ENCODE measurements at regions not wholly inside any gene's neighbourhood (a gene's known extent, or its start where the extent isn't known, plus 50 kb on each side); places are given as distances from the start of the nearest gene placed in this dataset.

DNA sequence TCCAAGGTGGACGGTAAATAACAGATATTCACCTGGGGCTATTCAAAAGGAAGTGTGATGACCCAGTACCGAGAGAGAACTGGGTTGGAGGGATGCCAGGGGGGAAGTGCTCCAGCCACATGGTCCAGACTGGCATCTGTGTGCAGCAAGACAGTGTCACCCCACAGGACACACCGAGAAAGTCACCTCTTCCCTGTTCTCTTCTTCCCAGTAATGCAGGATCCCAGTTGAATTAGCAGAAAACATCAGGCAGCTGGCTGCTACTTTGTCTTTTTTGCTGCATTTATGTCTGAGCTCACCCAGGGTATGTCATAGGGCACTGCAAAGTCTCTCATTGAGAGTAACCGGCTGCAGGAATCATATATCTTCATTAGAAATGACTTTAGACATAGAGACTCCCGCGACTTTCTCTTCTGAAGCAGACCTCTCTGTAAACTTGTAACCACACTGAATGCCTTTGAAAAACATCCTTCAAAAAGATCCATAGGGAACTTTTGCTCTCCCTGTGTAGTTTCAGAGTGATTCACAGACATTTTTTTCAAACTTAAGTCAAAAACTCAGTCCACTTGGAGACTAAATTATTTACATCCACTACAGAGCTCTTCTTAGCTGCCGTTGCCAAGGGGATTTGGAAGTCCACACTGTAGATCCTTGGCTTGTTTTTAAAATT lies 609.0 kb upstream of the DPP6 start:
- no peak for DNase-seq (ENCODE audit: low spot score in 2 of 2)
- Histone ChIP-seq H3K9me3 (no peaks in the 10 kb centered on the region), H3K27me3 (ENCODE audit: low read depth) (no peaks in the 10 kb centered on the region), H3K36me3 (replicated peaks) (no peaks in the 10 kb centered on the region), H3K4me1 (no peaks in the 10 kb centered on the region), H3K4me3 (no peak overlapping the region)
- in situ Hi-C loops (cut with MboI; ENCODE audit: low sequenced_read_pairs) = no loop called here

DNA sequence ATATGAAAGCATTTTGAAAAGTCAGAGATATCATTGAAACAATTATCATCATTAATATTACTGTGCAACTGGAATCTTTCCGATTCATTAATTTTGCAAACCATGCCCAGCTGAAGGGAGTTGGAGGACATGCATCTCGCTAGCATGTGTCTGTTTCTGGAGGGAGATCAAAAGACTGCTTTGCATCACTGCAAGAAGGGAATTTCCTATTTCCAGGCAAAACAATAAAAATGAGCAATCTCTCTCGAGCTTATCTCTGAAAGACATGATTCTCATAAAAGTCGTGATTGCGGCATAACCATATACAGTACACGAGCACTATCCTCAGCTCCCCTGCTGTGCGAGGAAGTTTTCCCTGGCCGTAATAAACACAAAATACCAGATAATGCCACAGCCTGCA lies 607.6 kb upstream of the DPP6 start:
- Histone ChIP-seq H3K27me3 (ENCODE audit: low read depth) (no peaks in the 10 kb centered on the region), H3K9me3 (no peaks in the 10 kb centered on the region), H3K4me1 (no peaks in the 10 kb centered on the region), H3K36me3 (replicated peaks) (no peaks in the 10 kb centered on the region), H3K4me3 (no peak overlapping the region)
- in situ Hi-C loops (cut with MboI; ENCODE audit: low sequenced_read_pairs) = no loop called here
- DNase-seq (ENCODE audit: low spot score in 2 of 2) = no peak

DNA sequence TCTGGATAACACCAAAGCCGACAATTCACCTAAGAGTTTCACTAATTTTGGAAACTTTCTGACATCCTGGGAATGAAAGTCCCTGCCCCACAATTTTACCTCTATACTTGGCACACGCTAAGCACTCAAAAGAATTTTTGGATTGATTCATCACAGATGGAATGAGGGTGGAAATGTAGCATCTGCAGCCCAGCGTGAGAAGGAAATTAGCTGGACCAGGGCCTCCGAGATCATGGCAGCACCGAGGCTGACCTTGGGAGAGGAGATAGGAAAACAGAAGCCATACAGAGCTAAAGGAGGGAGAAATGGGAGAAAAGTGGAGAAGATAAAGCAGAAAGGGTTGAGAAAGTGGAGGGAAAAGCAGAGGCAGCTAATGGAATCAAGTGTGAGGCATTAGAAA lies 606.6 kb upstream of the DPP6 start:
- Histone ChIP-seq H3K27me3 (ENCODE audit: low read depth) (no peaks in the 10 kb centered on the region), H3K9me3 (no peaks in the 10 kb centered on the region), H3K36me3 (replicated peaks) (no peaks in the 10 kb centered on the region), H3K4me1 (no peaks in the 10 kb centered on the region), H3K4me3 (no peak overlapping the region)
- no peak for DNase-seq (ENCODE audit: low spot score in 2 of 2)
- in situ Hi-C loops (cut with MboI; ENCODE audit: low sequenced_read_pairs) = no loop called here

DNA sequence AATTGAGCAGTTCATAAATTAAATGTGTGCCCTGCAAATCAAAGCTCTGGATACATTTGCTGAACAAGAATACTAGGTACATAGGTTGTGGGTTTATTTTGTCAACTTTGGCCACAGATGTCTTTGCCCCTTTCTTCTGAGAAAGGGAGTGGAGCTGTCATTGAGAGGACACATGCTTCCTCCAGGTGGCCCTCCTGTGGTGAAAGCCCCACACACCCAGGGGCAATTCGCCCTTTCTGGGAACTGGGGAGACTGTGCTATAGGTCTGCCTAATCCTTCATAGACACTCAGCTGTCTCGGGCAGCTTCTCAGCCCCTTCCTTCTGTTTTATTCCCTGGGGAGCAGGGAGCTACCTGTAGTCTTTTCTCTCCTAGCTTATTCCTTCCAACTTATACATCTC lies 605.7 kb upstream of the DPP6 start:
- Histone ChIP-seq H3K4me1 (no peaks in the 10 kb centered on the region), H3K9me3 (no peaks in the 10 kb centered on the region), H3K27me3 (ENCODE audit: low read depth) (no peaks in the 10 kb centered on the region), H3K4me3 (no peak overlapping the region), H3K36me3 (replicated peaks) (no peaks in the 10 kb centered on the region)
- DNase-seq (ENCODE audit: low spot score in 2 of 2) = no peak
- in situ Hi-C loops (cut with MboI; ENCODE audit: low sequenced_read_pairs) = no loop called here

DNA sequence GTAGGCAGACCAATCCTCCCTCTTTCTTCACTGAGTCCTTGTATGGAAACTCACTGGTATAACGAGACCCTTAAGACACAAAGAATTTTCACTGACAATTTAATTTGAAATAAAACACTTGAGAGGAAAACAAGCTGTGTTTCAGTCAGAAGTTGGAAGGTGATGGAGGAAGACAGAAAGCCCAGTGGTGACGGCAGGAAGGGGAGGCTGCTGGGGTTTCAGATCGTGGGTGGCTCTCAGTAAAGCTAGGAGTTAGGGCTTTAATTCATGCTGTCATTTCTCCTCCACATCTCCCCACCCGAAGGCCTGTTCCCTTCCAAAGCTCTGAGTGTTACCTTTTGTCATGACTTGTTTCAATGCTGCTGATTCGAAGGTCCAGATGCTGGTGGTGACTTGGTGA lies 605.2 kb upstream of the DPP6 start:
- no peak for DNase-seq (ENCODE audit: low spot score in 2 of 2)
- Histone ChIP-seq H3K4me1 (no peaks in the 10 kb centered on the region), H3K9me3 (no peaks in the 10 kb centered on the region), H3K36me3 (replicated peaks) (no peaks in the 10 kb centered on the region), H3K27me3 (ENCODE audit: low read depth) (no peaks in the 10 kb centered on the region), H3K4me3 (no peak overlapping the region)
- in situ Hi-C loops (cut with MboI; ENCODE audit: low sequenced_read_pairs) = no loop called here

DNA sequence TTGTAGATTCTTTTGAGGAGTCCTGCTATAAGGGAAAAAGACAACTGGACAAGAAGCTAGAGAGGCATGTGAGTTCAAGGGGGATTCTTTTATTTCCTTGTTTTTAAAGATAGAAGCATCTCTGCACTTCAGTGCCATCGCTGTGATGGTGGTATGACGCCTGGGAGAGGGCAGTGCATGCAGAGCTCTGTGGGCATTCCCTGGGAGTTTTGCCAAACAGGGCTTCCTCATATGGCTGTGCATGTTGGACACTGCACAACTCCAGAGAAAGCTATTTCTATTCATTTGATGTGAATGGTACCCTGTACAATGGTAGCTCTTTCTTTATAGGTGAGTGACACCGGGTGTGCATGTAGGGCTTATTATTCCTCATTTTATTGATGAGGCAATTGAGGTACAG lies 599.5 kb upstream of the DPP6 start:
- no peaks in the 10 kb centered on the region for H3K9me3 ChIP-seq
- DNase-seq (ENCODE audit: low spot score in 2 of 2) = no peak
- no peaks in the 10 kb centered on the region for H3K36me3 ChIP-seq (replicated peaks)
- H3K27me3 ChIP-seq (ENCODE audit: low read depth) = no peaks in the 10 kb centered on the region
- H3K4me1 ChIP-seq = no peaks in the 10 kb centered on the region
- in situ Hi-C loops (cut with MboI; ENCODE audit: low sequenced_read_pairs) = no loop called here
- H3K4me3 ChIP-seq = no peak overlapping the region

- in situ Hi-C loops (cut with MboI; ENCODE audit: low sequenced_read_pairs) = no loop called here
- DNase-seq (ENCODE audit: low spot score in 2 of 2) = no peak
- H3K4me1 ChIP-seq = no peaks in the 10 kb centered on the region
- H3K4me3 ChIP-seq = no peak overlapping the region
- H3K27me3 ChIP-seq (ENCODE audit: low read depth) = no peaks in the 10 kb centered on the region
- no peaks in the 10 kb centered on the region for H3K36me3 ChIP-seq (replicated peaks)
- H3K9me3 ChIP-seq = no peaks in the 10 kb centered on the region
These were observed 597.9 kb upstream of the DPP6 start for GRCh38 chr7:153454306-153454705.

DNA sequence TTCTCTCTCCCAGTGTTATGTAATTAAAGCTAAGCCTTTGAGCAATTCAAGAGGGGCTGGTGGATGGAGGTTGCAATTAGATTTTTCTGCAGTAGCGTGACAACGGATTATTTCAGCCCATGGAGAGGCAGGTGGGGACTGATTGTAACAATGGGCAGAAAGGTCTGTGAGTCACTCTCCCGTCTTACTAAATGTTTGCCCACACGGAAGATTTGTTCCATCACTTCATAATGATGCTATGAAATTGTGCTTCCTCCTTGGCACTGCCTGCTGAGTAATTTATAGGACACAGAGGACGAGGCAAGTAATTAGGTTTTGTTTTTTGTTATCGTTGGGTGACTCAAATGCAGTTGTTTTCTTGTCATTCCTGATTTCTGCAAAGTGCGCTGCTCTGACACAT lies 594.5 kb upstream of the DPP6 start:
- DNase-seq (ENCODE audit: low spot score in 2 of 2) = no peak
- 0 out of 2 replicates have a peak, but pooled peaks cover 2% of the 10 kb centered on the region for H3K9me3 ChIP-seq
- H3K4me1 ChIP-seq = no peaks in the 10 kb centered on the region
- H3K4me3 ChIP-seq = no peak overlapping the region
- no peaks in the 10 kb centered on the region for H3K27me3 ChIP-seq (ENCODE audit: low read depth)
- in situ Hi-C loops (cut with MboI; ENCODE audit: low sequenced_read_pairs) = no loop called here
- no peaks in the 10 kb centered on the region for H3K36me3 ChIP-seq (replicated peaks)

DNA sequence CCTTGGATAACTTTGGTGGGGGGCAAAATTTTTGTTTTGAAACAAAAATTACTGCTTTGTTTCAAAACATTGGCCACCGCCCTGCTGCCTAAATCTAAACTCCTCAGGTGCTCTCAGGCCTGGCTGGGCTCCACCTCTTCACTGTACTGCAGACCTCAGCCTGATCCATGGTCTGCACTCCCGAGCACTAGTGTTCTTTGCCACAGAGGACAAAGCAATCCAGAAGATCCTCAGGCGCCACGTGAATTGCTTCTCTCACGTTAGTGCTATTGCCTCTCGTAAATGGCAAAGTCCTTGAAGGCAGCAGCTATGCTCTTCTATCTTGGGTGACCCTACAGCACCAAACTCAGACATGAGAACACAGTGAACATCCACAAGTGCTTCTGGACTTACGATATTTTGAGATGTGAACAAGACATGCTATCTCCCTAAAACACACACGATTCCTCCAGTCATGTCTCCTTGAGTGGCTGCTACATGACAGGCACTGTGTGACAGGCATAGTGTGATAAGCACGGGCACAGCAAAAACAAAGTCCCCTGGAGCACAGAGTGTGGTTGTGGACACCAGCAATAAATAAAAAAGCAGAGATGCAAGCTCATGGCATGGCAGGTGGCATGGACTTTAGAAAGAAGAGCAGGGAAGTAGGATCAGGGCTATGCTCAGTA lies 582.1 kb upstream of the DPP6 start:
- H3K9me3 ChIP-seq = 0 out of 2 replicates have a peak, but pooled peaks cover 2% of the 10 kb centered on the region
- no peaks in the 10 kb centered on the region for H3K27me3 ChIP-seq (ENCODE audit: low read depth)
- H3K36me3 ChIP-seq (replicated peaks) = no peaks in the 10 kb centered on the region
- in situ Hi-C loops (cut with MboI; ENCODE audit: low sequenced_read_pairs) = no loop called here
- no peaks in the 10 kb centered on the region for H3K4me1 ChIP-seq
- H3K4me3 ChIP-seq = no peak overlapping the region
- DNase-seq (ENCODE audit: low spot score in 2 of 2) = no peak

- no peak for DNase-seq (ENCODE audit: low spot score in 2 of 2)
- H3K4me3 ChIP-seq = no peak overlapping the region
- H3K4me1 ChIP-seq = no peaks in the 10 kb centered on the region
- H3K27me3 ChIP-seq (ENCODE audit: low read depth) = no peaks in the 10 kb centered on the region
- in situ Hi-C loops (cut with MboI; ENCODE audit: low sequenced_read_pairs) = no loop called here
- H3K36me3 ChIP-seq (replicated peaks) = no peaks in the 10 kb centered on the region
- H3K9me3 ChIP-seq = 0 out of 2 replicates have a peak, but pooled peaks cover 2% of the 10 kb centered on the region
These were observed 579.7 kb upstream of the DPP6 start for GRCh38 chr7:153472516-153472915.

DNA sequence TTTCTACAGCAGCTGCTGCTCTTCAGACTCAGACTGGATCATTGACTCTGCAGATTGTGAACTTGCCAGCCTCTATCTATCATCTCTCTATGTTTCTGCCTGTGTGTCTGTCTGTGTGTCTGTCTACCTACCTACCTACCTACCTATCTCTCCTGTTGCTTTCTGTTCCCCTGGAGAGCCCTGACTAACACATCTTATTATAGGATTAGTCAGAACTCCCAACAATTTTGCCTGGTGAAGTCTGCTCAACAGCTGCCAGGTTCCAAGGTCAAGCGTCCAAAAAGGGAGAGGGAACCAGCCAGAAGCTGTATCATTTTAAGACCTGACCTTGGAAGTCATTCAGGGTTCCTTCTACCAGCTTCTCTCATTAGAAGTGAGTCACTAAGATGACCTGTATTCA lies 579.0 kb upstream of the DPP6 start:
- in situ Hi-C loops (cut with MboI; ENCODE audit: low sequenced_read_pairs) = no loop called here
- no peak for DNase-seq (ENCODE audit: low spot score in 2 of 2)
- H3K4me3 ChIP-seq = no peak overlapping the region
- H3K9me3 ChIP-seq = 0 out of 2 replicates have a peak, but pooled peaks cover 1% of the 10 kb centered on the region
- H3K27me3 ChIP-seq (ENCODE audit: low read depth) = no peaks in the 10 kb centered on the region
- no peaks in the 10 kb centered on the region for H3K4me1 ChIP-seq
- no peaks in the 10 kb centered on the region for H3K36me3 ChIP-seq (replicated peaks)

- in situ Hi-C loops (cut with MboI; ENCODE audit: low sequenced_read_pairs) = no loop called here
- Histone ChIP-seq H3K9me3 (no peaks in the 10 kb centered on the region), H3K4me1 (no peaks in the 10 kb centered on the region), H3K27me3 (ENCODE audit: low read depth) (no peaks in the 10 kb centered on the region), H3K36me3 (replicated peaks) (no peaks in the 10 kb centered on the region), H3K4me3 (no peak overlapping the region)
- DNase-seq (ENCODE audit: low spot score in 2 of 2) = no peak
These were observed 577.0 kb upstream of the DPP6 start for GRCh38 chr7:153475239-153475638.

- H3K4me1 ChIP-seq = no peaks in the 10 kb centered on the region
- no peak for DNase-seq (ENCODE audit: low spot score in 2 of 2)
These were observed 576.0 kb upstream of the DPP6 start for GRCh38 chr7:153476166-153476565.

DNA sequence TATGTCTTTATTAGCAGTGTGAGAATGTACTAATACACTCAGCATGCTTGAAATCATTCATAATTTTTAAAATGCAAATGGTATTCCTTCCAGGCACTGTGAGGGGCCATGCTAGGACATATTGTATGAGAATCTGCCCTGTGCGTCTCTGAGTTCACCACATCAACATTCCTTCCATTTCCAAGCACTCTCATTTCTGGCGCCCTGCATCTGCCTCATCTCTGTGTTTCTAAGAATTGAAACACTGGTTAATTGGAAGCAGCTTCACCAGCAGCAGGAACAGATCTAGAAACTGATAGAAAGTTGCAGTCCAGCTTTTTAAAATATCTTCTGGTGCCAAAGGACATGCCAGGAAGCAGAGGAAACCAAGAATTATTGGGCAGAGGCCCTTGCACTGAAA lies 555.9 kb upstream of the DPP6 start:
- no peak overlapping the region for H3K4me3 ChIP-seq
- DNase-seq (ENCODE audit: low spot score in 2 of 2) = no peak
- in situ Hi-C loops (cut with MboI; ENCODE audit: low sequenced_read_pairs) = no loop called here
- no peaks in the 10 kb centered on the region for H3K4me1 ChIP-seq
- no peaks in the 10 kb centered on the region for H3K27me3 ChIP-seq (ENCODE audit: low read depth)
- no peaks in the 10 kb centered on the region for H3K36me3 ChIP-seq (replicated peaks)
- no peaks in the 10 kb centered on the region for H3K9me3 ChIP-seq

More at GRCh38 chr7:153476166-153476565, 576.0 kb upstream of the DPP6 start:
- H3K4me3 ChIP-seq = no peak overlapping the region
- in situ Hi-C loops (cut with MboI; ENCODE audit: low sequenced_read_pairs) = no loop called here
- no peaks in the 10 kb centered on the region for H3K36me3 ChIP-seq (replicated peaks)
- H3K9me3 ChIP-seq = no peaks in the 10 kb centered on the region
- no peaks in the 10 kb centered on the region for H3K27me3 ChIP-seq (ENCODE audit: low read depth)

- no peak overlapping the region for H3K4me3 ChIP-seq
- H3K9me3 ChIP-seq = no peaks in the 10 kb centered on the region
- in situ Hi-C loops (cut with MboI; ENCODE audit: low sequenced_read_pairs) = no loop called here
- no peak for DNase-seq (ENCODE audit: low spot score in 2 of 2)
- no peaks in the 10 kb centered on the region for H3K36me3 ChIP-seq (replicated peaks)
- no peaks in the 10 kb centered on the region for H3K27me3 ChIP-seq (ENCODE audit: low read depth)
- no peaks in the 10 kb centered on the region for H3K4me1 ChIP-seq
These were observed 549.1 kb upstream of the DPP6 start for GRCh38 chr7:153503093-153503492.

Data from HAP-1 (cell line).